ENCODE measurements at regions not wholly inside any gene's neighbourhood (a gene's known extent, or its start where the extent isn't known, plus 50 kb on each side); places are given as distances from the start of the nearest gene placed in this dataset.

GRCh38 chr3:39592311-39593050 is 125.0 kb downstream of the MOBP start:
- Mint-ChIP-seq H3K27ac (no peak overlapping the region), H3K36me3 (ENCODE audit: low read depth) (no peaks in the 10 kb centered on the region), H3K9me3 (no peaks in the 10 kb centered on the region), H3K27me3 (ENCODE audit: insufficient read depth, low read depth, poor library complexity) (no peaks in the 10 kb centered on the region), H3K4me3 (no peak overlapping the region), H3K4me1 (no peaks in the 10 kb centered on the region)
- Histone ChIP-seq H3F3A (replicated peaks; ENCODE audit: low read depth) (no peaks in the 10 kb centered on the region), H3K9me2 (ENCODE audit: insufficient read depth) (peaks cover 4% of the 10 kb centered on the region; the same call in 1 of the 2 replicates), H3K36me3 (ENCODE audit: insufficient read depth) (no peaks in the 10 kb centered on the region), H2AFZ (0 out of 2 replicates have a peak overlapping the region, but pooled peaks have one; percentile 47), H4K20me1 (replicated peaks; ENCODE audit: insufficient read depth) (no peaks in the 10 kb centered on the region), H3K4me1 (ENCODE audit: insufficient read depth) (no peaks in the 10 kb centered on the region), H3K27ac (ENCODE audit: low read depth) (no peak overlapping the region), H3K4me2 (no peak overlapping the region), H3K79me2 (replicated peaks; ENCODE audit: insufficient read depth) (no peaks in the 10 kb centered on the region), H3K4me3 (no peak overlapping the region), H3K27me3 (ENCODE audit: insufficient read depth) (no peaks in the 10 kb centered on the region)
- TF ChIP-seq EZH2 (IDR thresholded peaks at IDR 0.05; ENCODE audit: low read depth, unreplicated experiment) (no peak), CREB1 (CRISPR knock-in tag; IDR thresholded peaks at IDR 0.05; ENCODE audit: low read depth) (no peak), ZNF462 (CRISPR knock-in tag; IDR thresholded peaks at IDR 0.05) (no peak), POLR2AphosphoS5 (IDR thresholded peaks at IDR 0.05; ENCODE audit: low read depth) (no peak), ZNF114 (CRISPR knock-in tag; IDR thresholded peaks at IDR 0.05) (no peak), JUNB (IDR thresholded peaks at IDR 0.05; ENCODE audit: unreplicated experiment) (no peak), ZNF331 (CRISPR knock-in tag; IDR thresholded peaks at IDR 0.05; ENCODE audit: low read depth) (no peak), NANOG (IDR thresholded peaks at IDR 0.05; ENCODE audit: borderline replicate concordance) (no peak), STAT1 (IDR thresholded peaks at IDR 0.05; ENCODE audit: unreplicated experiment) (no peak), EZH2phosphoT487 (IDR thresholded peaks at IDR 0.05; ENCODE audit: unreplicated experiment) (no peak), CTCF (conservative IDR thresholded peaks at IDR 0.05; ENCODE audit: low read depth in 2 of 2) (no peak)
- TF ChIP-seq, protein P1, sequence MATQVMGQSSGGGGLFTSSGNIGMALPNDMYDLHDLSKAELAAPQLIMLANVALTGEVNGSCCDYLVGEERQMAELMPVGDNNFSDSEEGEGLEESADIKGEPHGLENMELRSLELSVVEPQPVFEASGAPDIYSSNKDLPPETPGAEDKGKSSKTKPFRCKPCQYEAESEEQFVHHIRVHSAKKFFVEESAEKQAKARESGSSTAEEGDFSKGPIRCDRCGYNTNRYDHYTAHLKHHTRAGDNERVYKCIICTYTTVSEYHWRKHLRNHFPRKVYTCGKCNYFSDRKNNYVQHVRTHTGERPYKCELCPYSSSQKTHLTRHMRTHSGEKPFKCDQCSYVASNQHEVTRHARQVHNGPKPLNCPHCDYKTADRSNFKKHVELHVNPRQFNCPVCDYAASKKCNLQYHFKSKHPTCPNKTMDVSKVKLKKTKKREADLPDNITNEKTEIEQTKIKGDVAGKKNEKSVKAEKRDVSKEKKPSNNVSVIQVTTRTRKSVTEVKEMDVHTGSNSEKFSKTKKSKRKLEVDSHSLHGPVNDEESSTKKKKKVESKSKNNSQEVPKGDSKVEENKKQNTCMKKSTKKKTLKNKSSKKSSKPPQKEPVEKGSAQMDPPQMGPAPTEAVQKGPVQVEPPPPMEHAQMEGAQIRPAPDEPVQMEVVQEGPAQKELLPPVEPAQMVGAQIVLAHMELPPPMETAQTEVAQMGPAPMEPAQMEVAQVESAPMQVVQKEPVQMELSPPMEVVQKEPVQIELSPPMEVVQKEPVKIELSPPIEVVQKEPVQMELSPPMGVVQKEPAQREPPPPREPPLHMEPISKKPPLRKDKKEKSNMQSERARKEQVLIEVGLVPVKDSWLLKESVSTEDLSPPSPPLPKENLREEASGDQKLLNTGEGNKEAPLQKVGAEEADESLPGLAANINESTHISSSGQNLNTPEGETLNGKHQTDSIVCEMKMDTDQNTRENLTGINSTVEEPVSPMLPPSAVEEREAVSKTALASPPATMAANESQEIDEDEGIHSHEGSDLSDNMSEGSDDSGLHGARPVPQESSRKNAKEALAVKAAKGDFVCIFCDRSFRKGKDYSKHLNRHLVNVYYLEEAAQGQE (IDR thresholded peaks at IDR 0.05; ENCODE audit: unreplicated experiment), result no peak
- DNase-seq (ENCODE audit: low spot score), result no peak
- no peak for ATAC-seq

Measured in GM23338 (cell line).